OCI-LY1 (cell line): ENCODE measurements at regions not wholly inside any gene's neighbourhood (a gene's known extent, or its start where the extent isn't known, plus 50 kb on each side); places are given as distances from the start of the nearest gene placed in this dataset.

Experiments
- CTCF ChIP-seq: fragments of 200-600 bp; sonication (generic), shearing (Covaris generic); IDR thresholded peaks from 2 replicates; pipeline ENCODE4 v1.5.1; 2017; ENCODE audit warnings: mild to moderate bottlenecking, antibody characterized with exemption, low read length, moderate library complexity, mixed read lengths
- EZH2 ChIP-seq: fragments of 200-600 bp; sonication (generic), shearing (Covaris generic); IDR thresholded peaks from 2 replicates; pipeline ENCODE4 v1.8.0; 2017; ENCODE audit warnings: borderline replicate concordance, mixed run types, mild to moderate bottlenecking, antibody characterized with exemption, low read length, moderate library complexity, mixed read lengths

DNA sequence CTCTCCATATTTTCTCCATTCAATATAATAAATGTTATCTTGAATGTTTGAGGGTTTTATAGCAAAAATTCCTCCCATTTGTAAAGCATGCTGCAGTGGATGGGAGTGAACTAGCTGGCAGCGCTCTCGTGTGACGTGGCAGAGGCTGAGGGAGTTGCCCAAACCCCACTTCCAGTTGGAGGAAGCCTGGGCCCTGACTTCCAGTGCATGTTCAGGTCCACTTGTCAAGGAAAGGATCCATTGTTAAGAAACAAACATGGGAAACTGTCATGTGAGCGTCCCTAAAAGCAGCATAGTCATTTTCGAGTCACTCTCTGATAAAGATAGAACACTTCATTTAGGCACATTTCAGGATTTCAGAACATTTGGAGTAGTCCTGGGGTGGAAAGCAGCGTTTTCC, 116.6 kb downstream of the SLC25A47 start:
- TF ChIP-seq EZH2, result no peak
- TF ChIP-seq CTCF, result no peak
